Stimulated activated naive CD8-positive, alpha-beta T cell treated with anti-CD3 and anti-CD28 coated beads, Interleukin-15, Interleukin-2, amounts not matched to agents 100 ng/mL and 50 ng/mL, for 24 hours (primary cell): ENCODE measurements at regions not wholly inside any gene's neighbourhood (a gene's known extent, or its start where the extent isn't known, plus 50 kb on each side); places are given as distances from the start of the nearest gene placed in this dataset.

Experiments
- H3K27ac Mint-ChIP-seq: one replicate; pipeline ENCODE4 v1.8.0; 2021; ENCODE audit warnings: mild to moderate bottlenecking, mixed read lengths
- H3K27me3 Mint-ChIP-seq: one replicate; pipeline ENCODE4 v1.8.0; 2021; ENCODE audit warnings: mixed read lengths
- H3K36me3 Mint-ChIP-seq: one replicate; pipeline ENCODE4 v1.8.0; 2021; ENCODE audit warnings: low read depth, mixed read lengths
- H3K4me1 Mint-ChIP-seq: one replicate; pipeline ENCODE4 v1.8.0; 2021; ENCODE audit warnings: low read depth, mixed read lengths
- H3K4me3 Mint-ChIP-seq: one replicate; pipeline ENCODE4 v1.8.0; 2021; ENCODE audit warnings: mild to moderate bottlenecking, mixed read lengths
- H3K9me3 Mint-ChIP-seq: one replicate; pipeline ENCODE4 v1.8.0; 2021; ENCODE audit warnings: mixed read lengths

DNA sequence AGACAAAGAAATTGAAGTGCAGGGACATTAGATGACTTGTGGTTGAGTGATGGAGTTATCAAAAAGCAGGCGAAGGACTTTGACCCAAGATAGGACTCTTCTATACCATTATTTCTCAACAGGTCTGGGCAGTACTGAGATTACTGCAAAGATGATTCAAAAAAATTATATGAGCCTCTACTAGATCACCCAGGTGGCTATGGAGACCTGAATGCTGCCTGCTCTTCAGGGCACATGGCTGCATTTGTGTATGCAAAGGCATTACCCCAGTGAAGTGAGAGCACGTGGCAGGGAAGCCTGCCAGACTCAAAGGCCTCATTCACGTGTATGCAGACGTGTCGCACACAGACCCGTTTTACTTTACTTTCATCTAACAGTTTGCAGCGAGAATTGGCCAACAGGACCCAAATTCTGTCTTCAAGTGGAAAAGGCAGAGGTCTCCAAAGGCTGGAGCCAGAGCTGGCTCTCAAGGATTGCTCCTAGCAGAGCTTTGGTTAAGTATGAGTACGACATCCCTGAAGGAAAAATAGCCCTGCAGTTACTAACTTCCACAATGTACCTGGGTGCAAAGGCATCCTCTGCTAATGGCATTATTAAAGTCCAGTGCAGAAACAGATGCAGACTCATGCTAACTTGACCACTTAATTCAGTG lies 113.8 kb upstream of the ARMC2 start:
- no peak overlapping the region for H3K27ac Mint-ChIP-seq
- peaks cover 7% of the 10 kb centered on the region for H3K4me1 Mint-ChIP-seq

GRCh38 chr6:108735310-108736001 lies 112.8 kb upstream of the ARMC2 start:
- peaks cover 6% of the 10 kb centered on the region for H3K27me3 Mint-ChIP-seq
- peaks cover 7% of the 10 kb centered on the region for H3K4me1 Mint-ChIP-seq
- H3K36me3 Mint-ChIP-seq, result no peaks in the 10 kb centered on the region
- no peaks in the 10 kb centered on the region for H3K9me3 Mint-ChIP-seq
- H3K4me3 Mint-ChIP-seq, result no peak overlapping the region
- H3K27ac Mint-ChIP-seq, result no peak overlapping the region

More for the DNA sequence above, 113.8 kb upstream of the ARMC2 start:
- H3K4me3 Mint-ChIP-seq, result no peak overlapping the region
- H3K27me3 Mint-ChIP-seq, result peaks cover 6% of the 10 kb centered on the region
- no peaks in the 10 kb centered on the region for H3K36me3 Mint-ChIP-seq
- H3K9me3 Mint-ChIP-seq, result no peaks in the 10 kb centered on the region

- no peaks in the 10 kb centered on the region for H3K36me3 Mint-ChIP-seq
- peaks cover 6% of the 10 kb centered on the region for H3K27me3 Mint-ChIP-seq
- H3K9me3 Mint-ChIP-seq, result no peaks in the 10 kb centered on the region
- no peak overlapping the region for H3K4me3 Mint-ChIP-seq
- H3K27ac Mint-ChIP-seq, result no peak overlapping the region
- peaks cover 7% of the 10 kb centered on the region for H3K4me1 Mint-ChIP-seq
Observed at GRCh38 chr6:108736002-108736361, 112.2 kb upstream of the ARMC2 start.

- no peaks in the 10 kb centered on the region for H3K9me3 Mint-ChIP-seq
- peaks cover 7% of the 10 kb centered on the region for H3K4me1 Mint-ChIP-seq
- H3K36me3 Mint-ChIP-seq, result no peaks in the 10 kb centered on the region
- peaks cover 6% of the 10 kb centered on the region for H3K27me3 Mint-ChIP-seq
- no peak overlapping the region for H3K4me3 Mint-ChIP-seq
- H3K27ac Mint-ChIP-seq, result no peak overlapping the region
Observed at GRCh38 chr6:108736832-108737231, 111.4 kb upstream of the ARMC2 start.

GRCh38 chr6:108737594-108738546 lies 110.4 kb upstream of the ARMC2 start:
- H3K4me1 Mint-ChIP-seq, result peaks cover 7% of the 10 kb centered on the region
- no peak overlapping the region for H3K4me3 Mint-ChIP-seq
- H3K9me3 Mint-ChIP-seq, result no peaks in the 10 kb centered on the region
- H3K36me3 Mint-ChIP-seq, result no peaks in the 10 kb centered on the region
- H3K27ac Mint-ChIP-seq, result no peak overlapping the region
- peaks cover 6% of the 10 kb centered on the region for H3K27me3 Mint-ChIP-seq

DNA sequence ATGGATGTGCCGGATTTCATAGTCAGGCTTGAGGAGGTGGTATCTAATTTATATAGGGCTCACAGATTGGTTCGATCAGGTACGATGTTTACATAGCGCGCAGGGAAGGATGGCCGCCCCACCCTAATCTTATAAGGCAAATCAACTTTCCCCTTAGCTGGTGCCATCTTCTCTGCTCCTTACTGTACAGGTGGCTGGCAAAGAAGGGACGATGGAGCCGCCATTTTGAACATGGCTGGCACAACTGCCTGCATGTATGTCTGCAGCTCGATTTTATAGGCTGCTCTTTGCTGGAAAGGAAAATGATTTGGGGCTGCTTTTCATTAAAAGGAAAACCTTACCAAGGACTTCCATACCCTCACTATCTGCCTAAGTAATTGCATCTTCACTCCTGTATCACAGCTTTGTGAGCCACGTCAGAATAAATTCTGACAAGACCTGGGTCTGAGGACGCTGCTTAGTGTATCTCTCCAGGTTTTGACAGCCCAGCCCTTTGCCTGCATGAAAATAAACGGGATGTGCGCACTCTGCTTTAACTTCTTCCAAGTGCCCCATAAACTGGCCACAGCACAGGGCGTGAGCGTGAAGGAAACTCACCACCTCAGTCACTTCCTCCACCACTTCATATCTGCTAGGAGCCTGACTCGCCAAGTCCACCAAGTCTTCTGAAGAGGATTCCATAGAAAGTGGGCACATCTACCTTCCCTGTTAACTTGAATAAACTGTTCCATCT lies 109.4 kb upstream of the ARMC2 start:
- Mint-ChIP-seq H3K9me3 (no peaks in the 10 kb centered on the region), H3K27me3 (peaks cover 11% of the 10 kb centered on the region), H3K27ac (no peak overlapping the region), H3K4me3 (no peak overlapping the region), H3K36me3 (no peaks in the 10 kb centered on the region), H3K4me1 (peaks cover 7% of the 10 kb centered on the region)

- Mint-ChIP-seq H3K27me3 (peaks cover 15% of the 10 kb centered on the region), H3K4me1 (peaks cover 7% of the 10 kb centered on the region), H3K9me3 (no peaks in the 10 kb centered on the region), H3K27ac (no peak overlapping the region), H3K36me3 (no peaks in the 10 kb centered on the region), H3K4me3 (no peak overlapping the region)
Observed at GRCh38 chr6:108739496-108740330, 108.5 kb upstream of the ARMC2 start.

- no peaks in the 10 kb centered on the region for H3K9me3 Mint-ChIP-seq
- peaks cover 19% of the 10 kb centered on the region for H3K27me3 Mint-ChIP-seq
- no peak overlapping the region for H3K27ac Mint-ChIP-seq
- no peaks in the 10 kb centered on the region for H3K36me3 Mint-ChIP-seq
- H3K4me3 Mint-ChIP-seq, result no peak overlapping the region
- peaks cover 7% of the 10 kb centered on the region for H3K4me1 Mint-ChIP-seq
Observed at GRCh38 chr6:108741331-108741989, 106.8 kb upstream of the ARMC2 start.

DNA sequence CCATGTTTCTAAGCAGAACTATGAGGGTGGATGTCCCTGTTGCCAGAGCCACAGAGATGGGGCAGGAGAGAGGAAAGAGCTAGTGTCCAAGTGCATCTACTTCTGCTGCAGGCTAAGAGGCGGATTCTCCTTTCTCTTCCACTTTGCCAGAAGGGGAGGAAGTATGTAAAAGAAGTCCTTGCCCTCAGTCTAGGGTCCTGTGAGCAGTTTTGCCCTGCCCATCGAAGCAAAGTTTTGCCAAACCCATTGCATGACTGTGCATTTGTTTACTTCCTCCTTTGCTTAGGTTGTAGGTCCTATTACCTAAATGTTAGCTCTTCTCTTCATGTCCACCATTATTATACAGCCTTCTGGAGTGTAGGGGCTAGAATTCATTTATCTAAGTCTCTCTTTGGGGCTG lies 106.2 kb upstream of the ARMC2 start:
- Mint-ChIP-seq H3K4me1 (peaks cover 7% of the 10 kb centered on the region), H3K9me3 (no peaks in the 10 kb centered on the region), H3K36me3 (no peaks in the 10 kb centered on the region), H3K27me3 (peaks cover 19% of the 10 kb centered on the region), H3K4me3 (no peak overlapping the region), H3K27ac (no peak overlapping the region)

DNA sequence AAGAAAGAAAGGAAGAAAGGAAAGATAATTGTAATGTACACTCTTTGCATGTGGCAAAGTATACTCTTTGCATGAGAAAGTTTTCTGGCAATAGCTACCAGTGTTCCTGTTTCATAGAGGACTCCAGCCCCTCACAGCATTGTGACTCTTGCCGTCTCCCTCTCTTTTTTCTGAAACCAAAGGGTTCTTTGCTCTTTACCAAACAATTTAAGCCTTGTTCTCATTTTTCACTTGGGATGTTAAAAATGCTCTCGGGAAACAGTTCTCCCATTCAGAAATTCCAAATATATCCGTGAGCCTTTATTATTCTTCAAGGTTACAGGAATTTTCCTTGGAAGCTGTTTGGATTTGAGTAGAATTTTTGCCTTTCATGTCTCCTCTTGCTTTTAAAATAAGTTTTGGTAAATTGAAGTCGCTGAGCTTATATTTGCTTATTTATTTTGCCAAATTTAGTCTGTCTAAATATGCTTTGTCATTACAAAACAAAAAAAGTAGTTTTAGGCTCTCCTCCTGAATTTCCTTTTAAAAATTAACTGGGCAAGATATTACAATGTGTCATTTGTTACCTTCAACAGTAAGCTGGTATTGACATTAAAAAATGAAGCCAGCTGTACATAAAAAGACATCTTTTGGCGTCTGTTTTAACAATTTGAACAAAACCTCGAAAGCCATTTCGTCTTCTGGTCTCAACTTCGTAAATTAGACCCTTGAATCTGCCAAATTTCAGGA lies 103.8 kb upstream of the ARMC2 start:
- Mint-ChIP-seq H3K4me3 (no peak overlapping the region), H3K27ac (no peak overlapping the region), H3K9me3 (no peaks in the 10 kb centered on the region), H3K27me3 (peaks cover 16% of the 10 kb centered on the region), H3K36me3 (no peaks in the 10 kb centered on the region), H3K4me1 (no peaks in the 10 kb centered on the region)

- no peak overlapping the region for H3K27ac Mint-ChIP-seq
- no peaks in the 10 kb centered on the region for H3K9me3 Mint-ChIP-seq
- peaks cover 16% of the 10 kb centered on the region for H3K27me3 Mint-ChIP-seq
- H3K36me3 Mint-ChIP-seq, result no peaks in the 10 kb centered on the region
- no peaks in the 10 kb centered on the region for H3K4me1 Mint-ChIP-seq
- H3K4me3 Mint-ChIP-seq, result no peak overlapping the region
Observed at GRCh38 chr6:108744996-108745395, 103.2 kb upstream of the ARMC2 start.

GRCh38 chr6:108745664-108746336 lies 102.4 kb upstream of the ARMC2 start:
- Mint-ChIP-seq H3K27ac (no peak overlapping the region), H3K9me3 (no peaks in the 10 kb centered on the region), H3K36me3 (no peaks in the 10 kb centered on the region), H3K4me1 (no peaks in the 10 kb centered on the region), H3K4me3 (no peak overlapping the region), H3K27me3 (peaks cover 16% of the 10 kb centered on the region)

GRCh38 chr6:108746366-108746765 lies 101.9 kb upstream of the ARMC2 start:
- H3K4me1 Mint-ChIP-seq, result no peaks in the 10 kb centered on the region
- no peaks in the 10 kb centered on the region for H3K9me3 Mint-ChIP-seq
- no peak overlapping the region for H3K27ac Mint-ChIP-seq

More at GRCh38 chr6:108746366-108746765, 101.9 kb upstream of the ARMC2 start:
- Mint-ChIP-seq H3K27me3 (peaks cover 16% of the 10 kb centered on the region), H3K4me3 (no peak overlapping the region), H3K36me3 (no peaks in the 10 kb centered on the region)
